ENCODE measurements at regions not wholly inside any gene's neighbourhood (a gene's known extent, or its start where the extent isn't known, plus 50 kb on each side); places are given as distances from the start of the nearest gene placed in this dataset.

GRCh38 chrX:74065831-74066390 is 213.4 kb upstream of the XIST start:
- peaks cover 2% of the 10 kb centered on the region for H3K9me3 Mint-ChIP-seq (ENCODE audit: unreplicated experiment)
- H3K27me3 ChIP-seq (ENCODE audit: insufficient read depth, low read length): no peaks in the 10 kb centered on the region
- TF ChIP-seq CTCF (IDR thresholded peaks at IDR 0.05; ENCODE audit: insufficient read depth, low read depth, low read length) (no peak), EZH2 (IDR thresholded peaks at IDR 0.05; ENCODE audit: insufficient read depth, low read length) (no peak)
- H3K9me3 ChIP-seq (ENCODE audit: insufficient read depth, low read depth, low read length): no peaks in the 10 kb centered on the region
- no peaks in the 10 kb centered on the region for H3K79me2 ChIP-seq (ENCODE audit: insufficient read depth, low read length)
- H4K20me1 ChIP-seq (ENCODE audit: insufficient read depth, low read length): no peaks in the 10 kb centered on the region
- no peak overlapping the region for H3K4me3 ChIP-seq (ENCODE audit: insufficient read depth, low read depth, low read length)
- H3K4me1 ChIP-seq (ENCODE audit: insufficient read depth, low read length): peaks cover 2% of the 10 kb centered on the region
- H3K4me1 Mint-ChIP-seq (ENCODE audit: low read depth, unreplicated experiment): peaks cover 3% of the 10 kb centered on the region
- no peak overlapping the region for H3K9ac ChIP-seq (ENCODE audit: low read length)
- no peaks in the 10 kb centered on the region for H3K27me3 Mint-ChIP-seq (ENCODE audit: low read depth, unreplicated experiment)
- H3K27ac ChIP-seq (ENCODE audit: low read depth, low read length): no peak overlapping the region
- no peak overlapping the region for H3K27ac Mint-ChIP-seq (ENCODE audit: unreplicated experiment)
- no peak overlapping the region for H2AFZ ChIP-seq (ENCODE audit: low read depth, low read length)
- DNase-seq (ENCODE audit: low read depth) (no peak), FAIRE-seq (no peak)
- no peak overlapping the region for H3K4me2 ChIP-seq (ENCODE audit: low read length)
- H3K36me3 Mint-ChIP-seq (ENCODE audit: low read depth, unreplicated experiment): no peaks in the 10 kb centered on the region
- H3K36me3 ChIP-seq (ENCODE audit: insufficient read depth, low read length): no peaks in the 10 kb centered on the region
- H3K4me3 Mint-ChIP-seq (ENCODE audit: unreplicated experiment): no peak overlapping the region

GRCh38 chrX:74063426-74064155 is 211.1 kb upstream of the XIST start:
- Mint-ChIP-seq H3K4me3 (ENCODE audit: unreplicated experiment) (no peak overlapping the region), H3K9me3 (ENCODE audit: unreplicated experiment) (no peaks in the 10 kb centered on the region), H3K27ac (ENCODE audit: unreplicated experiment) (no peak overlapping the region), H3K27me3 (ENCODE audit: low read depth, unreplicated experiment) (no peaks in the 10 kb centered on the region), H3K36me3 (ENCODE audit: low read depth, unreplicated experiment) (no peaks in the 10 kb centered on the region), H3K4me1 (ENCODE audit: low read depth, unreplicated experiment) (peaks cover 3% of the 10 kb centered on the region)
- no peak for DNase-seq (ENCODE audit: low read depth)
- Histone ChIP-seq H4K20me1 (ENCODE audit: insufficient read depth, low read length) (no peaks in the 10 kb centered on the region), H3K27ac (ENCODE audit: low read depth, low read length) (no peak overlapping the region), H3K4me3 (ENCODE audit: insufficient read depth, low read depth, low read length) (no peak overlapping the region), H3K4me1 (ENCODE audit: insufficient read depth, low read length) (no peaks in the 10 kb centered on the region), H3K9ac (ENCODE audit: low read length) (no peak overlapping the region), H3K9me3 (ENCODE audit: insufficient read depth, low read depth, low read length) (no peaks in the 10 kb centered on the region), H3K79me2 (ENCODE audit: insufficient read depth, low read length) (no peaks in the 10 kb centered on the region), H3K27me3 (ENCODE audit: insufficient read depth, low read length) (no peaks in the 10 kb centered on the region), H2AFZ (ENCODE audit: low read depth, low read length) (no peak overlapping the region), H3K4me2 (ENCODE audit: low read length) (no peak overlapping the region), H3K36me3 (ENCODE audit: insufficient read depth, low read length) (no peaks in the 10 kb centered on the region)
- TF ChIP-seq EZH2 (IDR thresholded peaks at IDR 0.05; ENCODE audit: insufficient read depth, low read length): no peak
- TF ChIP-seq CTCF (IDR thresholded peaks at IDR 0.05; ENCODE audit: insufficient read depth, low read depth, low read length): no peak
- FAIRE-seq: peak; percentile 76

- DNase-seq (ENCODE audit: low read depth) (no peak), FAIRE-seq (peak; percentile 13)
- Histone ChIP-seq H3K27me3 (ENCODE audit: insufficient read depth, low read length) (no peaks in the 10 kb centered on the region), H3K9ac (ENCODE audit: low read length) (no peak overlapping the region), H2AFZ (ENCODE audit: low read depth, low read length) (no peak overlapping the region), H3K4me2 (ENCODE audit: low read length) (no peak overlapping the region), H3K4me1 (ENCODE audit: insufficient read depth, low read length) (no peaks in the 10 kb centered on the region), H3K9me3 (ENCODE audit: insufficient read depth, low read depth, low read length) (no peaks in the 10 kb centered on the region), H3K4me3 (ENCODE audit: insufficient read depth, low read depth, low read length) (no peak overlapping the region), H4K20me1 (ENCODE audit: insufficient read depth, low read length) (no peaks in the 10 kb centered on the region), H3K27ac (ENCODE audit: low read depth, low read length) (no peak overlapping the region), H3K36me3 (ENCODE audit: insufficient read depth, low read length) (no peaks in the 10 kb centered on the region), H3K79me2 (ENCODE audit: insufficient read depth, low read length) (no peaks in the 10 kb centered on the region)
- H3K27me3 Mint-ChIP-seq (ENCODE audit: low read depth, unreplicated experiment): no peaks in the 10 kb centered on the region
- no peaks in the 10 kb centered on the region for H3K9me3 Mint-ChIP-seq (ENCODE audit: unreplicated experiment)
- TF ChIP-seq EZH2 (IDR thresholded peaks at IDR 0.05; ENCODE audit: insufficient read depth, low read length): no peak
- TF ChIP-seq CTCF (IDR thresholded peaks at IDR 0.05; ENCODE audit: insufficient read depth, low read depth, low read length): no peak
- H3K4me1 Mint-ChIP-seq (ENCODE audit: low read depth, unreplicated experiment): peaks cover 3% of the 10 kb centered on the region
- H3K27ac Mint-ChIP-seq (ENCODE audit: unreplicated experiment): no peak overlapping the region
- H3K36me3 Mint-ChIP-seq (ENCODE audit: low read depth, unreplicated experiment): no peaks in the 10 kb centered on the region
- no peak overlapping the region for H3K4me3 Mint-ChIP-seq (ENCODE audit: unreplicated experiment)
Measured at GRCh38 chrX:74061879-74062278, 209.4 kb upstream of the XIST start.
